Mesodermal cell (in vitro differentiated cells): ENCODE measurements at regions not wholly inside any gene's neighbourhood (a gene's known extent, or its start where the extent isn't known, plus 50 kb on each side); places are given as distances from the start of the nearest gene placed in this dataset.

Experiments
- H3K27ac ChIP-seq: 2 replicates; pipeline ENCODE4 v1.7.0; 2013; ENCODE audit warnings: mild to moderate bottlenecking, low read depth, low read length, moderate library complexity; ENCODE audit not compliant: severe bottlenecking
- H3K36me3 ChIP-seq: 2 replicates; pipeline ENCODE4 v1.7.1; 2013; ENCODE audit warnings: mild to moderate bottlenecking, low read length, moderate library complexity; ENCODE audit not compliant: control insufficient read depth, insufficient read depth
- H3K4me1 ChIP-seq: one replicate; pipeline ENCODE4 v1.7.1; 2013; ENCODE audit warnings: mild to moderate bottlenecking, low read length; ENCODE audit not compliant: insufficient read depth, control insufficient read depth, poor library complexity, severe bottlenecking
- H3K4me3 ChIP-seq: 2 replicates; pipeline ENCODE4 v1.7.0; 2013; ENCODE audit warnings: low read length, control low read depth, mild to moderate bottlenecking; ENCODE audit not compliant: insufficient read depth, poor library complexity, severe bottlenecking; ENCODE audit errors: extremely low read depth
- H3K9me3 ChIP-seq: 2 replicates; pipeline ENCODE4 v1.7.1; 2013; ENCODE audit warnings: mild to moderate bottlenecking, low read length, moderate library complexity; ENCODE audit not compliant: control insufficient read depth
- WGBS, 2 experiments: methylation state at CpG; one replicate each; pipeline ENCODE4 v1.1.5; 2013; ENCODE audit warnings: missing lambda C conversion rate in 2 of 2; ENCODE audit not compliant: insufficient coverage in 2 of 2; 5-methylcytosine and 5-hydroxymethylcytosine counted together

DNA sequence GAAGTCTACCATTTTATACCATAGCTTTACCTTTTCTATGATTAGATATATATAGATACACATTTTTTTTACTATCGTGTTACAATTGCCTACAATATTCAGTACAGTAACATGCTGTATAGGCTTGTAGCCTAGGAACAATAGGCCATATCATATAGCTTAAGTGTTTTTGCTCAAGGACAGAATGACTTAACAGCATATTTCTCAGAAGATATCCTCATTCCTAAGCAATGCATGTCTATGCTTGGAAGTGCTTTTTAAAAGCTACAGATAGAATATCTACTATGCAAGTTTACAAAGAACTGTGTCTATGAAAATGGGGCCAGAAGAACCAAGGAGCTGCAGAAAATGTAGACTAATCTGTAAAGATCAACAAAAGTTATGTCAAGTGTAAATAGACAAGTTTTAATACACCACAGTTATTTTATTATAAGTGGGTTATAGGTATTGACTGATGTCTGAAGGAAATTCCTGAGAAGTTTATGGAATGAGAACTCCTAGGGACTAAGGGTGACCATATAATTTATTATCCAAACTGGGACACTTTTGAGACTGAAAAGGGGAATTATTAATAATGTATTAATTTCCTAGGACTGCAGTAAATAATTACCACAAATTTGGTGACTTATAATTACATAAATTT, 138.7 kb upstream of the TGFBR2 start:
- Histone ChIP-seq H3K4me1 (peaks cover 4% of the 10 kb centered on the region), H3K9me3 (no peaks in the 10 kb centered on the region), H3K27ac (no peak overlapping the region), H3K4me3 (no peak overlapping the region), H3K36me3 (no peaks in the 10 kb centered on the region)
- WGBS, 2 experiments = no CpG with 5 or more reads among the region's 1 CpG

DNA sequence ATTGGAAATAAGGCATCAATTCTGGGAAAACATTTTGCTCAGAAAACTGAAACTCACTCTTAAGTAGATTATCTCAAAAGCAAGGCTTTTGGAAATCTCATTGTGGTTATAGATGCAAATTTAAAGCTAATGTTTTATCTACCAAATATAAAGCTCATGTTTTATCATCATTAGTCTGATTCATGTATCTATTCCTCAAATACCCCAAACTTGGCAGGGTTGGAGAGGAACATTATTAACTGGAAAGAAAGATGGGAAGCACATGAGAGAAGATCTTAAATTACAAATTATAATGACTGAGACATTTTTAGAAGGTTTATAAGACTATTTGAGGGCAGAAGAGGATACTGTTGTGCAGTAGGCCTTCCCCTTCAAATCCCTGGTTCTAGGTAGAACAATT, 137.3 kb upstream of the TGFBR2 start:
- no peaks in the 10 kb centered on the region for H3K36me3 ChIP-seq
- no peaks in the 10 kb centered on the region for H3K9me3 ChIP-seq
- no peak overlapping the region for H3K27ac ChIP-seq
- peaks cover 4% of the 10 kb centered on the region for H3K4me1 ChIP-seq
- no peak overlapping the region for H3K4me3 ChIP-seq

GRCh38 chr3:30470496-30470895, 135.9 kb upstream of the TGFBR2 start:
- H3K36me3 ChIP-seq = no peaks in the 10 kb centered on the region
- H3K27ac ChIP-seq = no peak overlapping the region
- no peak overlapping the region for H3K4me3 ChIP-seq
- H3K4me1 ChIP-seq = peaks cover 4% of the 10 kb centered on the region
- WGBS, 2 experiments = no CpG with 5 or more reads among the region's 2 CpGs
- H3K9me3 ChIP-seq = no peaks in the 10 kb centered on the region

DNA sequence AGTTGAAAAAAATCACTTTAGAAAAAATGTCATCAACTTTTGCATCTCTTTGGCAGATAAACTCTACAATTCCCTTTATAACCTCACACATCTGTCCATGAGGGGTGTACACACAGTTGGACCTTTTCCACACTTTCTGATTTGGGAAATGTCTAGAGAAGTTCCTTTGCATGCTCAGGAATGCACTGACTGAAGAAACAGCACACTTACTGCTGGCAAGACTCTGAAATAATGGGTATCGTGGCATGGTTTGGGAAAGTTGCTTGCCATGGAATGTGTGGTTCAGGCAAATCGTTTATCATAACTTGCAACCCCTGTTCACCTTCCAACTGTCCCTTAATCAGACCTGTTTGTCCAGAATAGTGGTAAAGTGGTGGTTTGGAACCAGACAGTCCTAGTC, 135.3 kb upstream of the TGFBR2 start:
- H3K4me3 ChIP-seq = no peak overlapping the region
- peaks cover 4% of the 10 kb centered on the region for H3K4me1 ChIP-seq
- H3K27ac ChIP-seq = no peak overlapping the region
- WGBS, 2 experiments = 86 to 100% methylated on average over 1 of the region's 2 CpGs
- H3K36me3 ChIP-seq = no peaks in the 10 kb centered on the region
- no peaks in the 10 kb centered on the region for H3K9me3 ChIP-seq

- H3K27ac ChIP-seq = no peak overlapping the region
- H3K4me3 ChIP-seq = no peak overlapping the region
- H3K9me3 ChIP-seq = no peaks in the 10 kb centered on the region
- no peaks in the 10 kb centered on the region for H3K36me3 ChIP-seq
- H3K4me1 ChIP-seq = peaks cover 4% of the 10 kb centered on the region
Observed at GRCh38 chr3:30471796-30472489, 134.5 kb upstream of the TGFBR2 start.

GRCh38 chr3:30473374-30474051, 132.9 kb upstream of the TGFBR2 start:
- no peaks in the 10 kb centered on the region for H3K9me3 ChIP-seq
- no peaks in the 10 kb centered on the region for H3K36me3 ChIP-seq
- peaks cover 4% of the 10 kb centered on the region for H3K4me1 ChIP-seq
- 80 to 94% methylated on average over 2 of the region's 3 CpGs for WGBS, 2 experiments
- no peak overlapping the region for H3K4me3 ChIP-seq
- H3K27ac ChIP-seq = no peak overlapping the region

GRCh38 chr3:30474371-30474770, 132.0 kb upstream of the TGFBR2 start:
- H3K36me3 ChIP-seq = no peaks in the 10 kb centered on the region
- H3K4me3 ChIP-seq = no peak overlapping the region
- 88% methylated on average over 1 of the region's 1 CpG; no CpG with 5 or more reads in 1 of the 2 experiments for WGBS, 2 experiments
- H3K9me3 ChIP-seq = peaks cover 5% of the 10 kb centered on the region
- no peak overlapping the region for H3K27ac ChIP-seq
- H3K4me1 ChIP-seq = peaks cover 4% of the 10 kb centered on the region

DNA sequence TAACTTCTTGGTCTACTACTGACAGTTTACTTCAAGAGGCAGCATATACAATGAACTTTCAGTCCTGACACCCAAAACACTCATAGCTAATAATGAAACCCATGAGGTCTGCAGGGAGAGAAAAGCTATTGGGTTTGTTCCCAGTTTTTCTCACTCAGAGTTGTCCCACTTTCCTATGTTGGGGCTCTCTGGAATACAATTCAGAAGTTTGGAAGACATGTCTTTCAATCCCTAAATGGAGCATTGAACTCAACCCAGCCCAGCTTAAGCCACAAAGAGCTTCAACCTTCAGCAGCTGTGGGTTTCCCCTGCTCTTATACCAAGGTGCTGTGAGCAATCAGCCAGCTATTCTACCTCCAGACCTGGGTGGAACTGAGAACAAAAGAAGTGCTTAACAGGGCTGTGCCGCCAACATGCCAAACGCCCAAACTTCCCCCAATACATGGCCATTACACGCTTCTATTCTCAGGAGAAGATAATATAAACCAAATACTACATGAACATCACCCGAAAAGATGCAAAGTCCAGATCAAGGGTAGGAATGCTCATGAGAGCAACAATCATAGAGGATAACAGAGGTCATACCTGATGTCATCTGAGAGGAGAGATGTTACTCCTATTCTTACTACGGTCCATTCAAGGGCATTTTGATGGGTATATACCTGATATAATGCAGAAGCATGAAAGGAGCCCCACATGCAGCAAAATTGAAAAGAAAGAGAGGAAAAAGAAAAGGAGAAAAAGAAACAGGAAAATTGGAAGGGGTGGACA, 131.2 kb upstream of the TGFBR2 start:
- Histone ChIP-seq H3K9me3 (peaks cover 5% of the 10 kb centered on the region), H3K4me3 (no peak overlapping the region), H3K27ac (no peak overlapping the region), H3K36me3 (no peaks in the 10 kb centered on the region), H3K4me1 (peaks cover 4% of the 10 kb centered on the region)
- 90% methylated on average over 2 of the region's 5 CpGs; no CpG with 5 or more reads in 1 of the 2 experiments for WGBS, 2 experiments

- peaks cover 5% of the 10 kb centered on the region for H3K9me3 ChIP-seq
- no peak overlapping the region for H3K4me3 ChIP-seq
- H3K4me1 ChIP-seq = peaks cover under 1% of the 10 kb centered on the region
- H3K27ac ChIP-seq = no peak overlapping the region
- H3K36me3 ChIP-seq = no peaks in the 10 kb centered on the region
- WGBS, 2 experiments = 91 to 94% methylated on average over 1 to 2 of the region's 2 CpGs
Observed at GRCh38 chr3:30475809-30476178, 130.6 kb upstream of the TGFBR2 start.

GRCh38 chr3:30476368-30477084, 129.9 kb upstream of the TGFBR2 start:
- no peak overlapping the region for H3K4me3 ChIP-seq
- no peaks in the 10 kb centered on the region for H3K4me1 ChIP-seq
- no peaks in the 10 kb centered on the region for H3K36me3 ChIP-seq
- WGBS, 2 experiments = no CpG with 5 or more reads among the region's 3 CpGs
- H3K9me3 ChIP-seq = peaks cover 5% of the 10 kb centered on the region
- H3K27ac ChIP-seq = no peak overlapping the region
